Esophagus mucosa (tissue), 1 donor: ENCODE measurements at regions not wholly inside any gene's neighbourhood (a gene's known extent, or its start where the extent isn't known, plus 50 kb on each side); places are given as distances from the start of the nearest gene placed in this dataset.
A peak's percentile ranks its signal among the peaks of the same experiment; 100 is the strongest.

ENCODE experiments used
- ATAC-seq: fragments of 200-7000 bp; cut with Tn5 transposase; one replicate; pipeline ENCODE4 v1.9.1; 2020
- donor health status: DM: yes; HTN: yes; CAD: no.

GRCh38 chr14:22333422-22334274, 255.4 kb downstream of the DAD1 start:
- ATAC-seq = peak; percentile 84

GRCh38 chr14:22332686-22333421, 256.2 kb downstream of the DAD1 start:
- peak; percentile 31 for ATAC-seq

- no peak for ATAC-seq
Measured at GRCh38 chr14:22329371-22329770, 259.7 kb downstream of the DAD1 start.

- ATAC-seq = no peak
Measured at GRCh38 chr14:22325676-22326400, 263.2 kb downstream of the DAD1 start.

- no peak for ATAC-seq
Measured at GRCh38 chr14:22320362-22320750, 268.7 kb downstream of the DAD1 start.

- ATAC-seq = peak; percentile 63
Measured at GRCh38 chr14:22319526-22320361, 269.3 kb downstream of the DAD1 start.

GRCh38 chr14:22318951-22319350, 270.1 kb downstream of the DAD1 start:
- no peak for ATAC-seq

- no peak for ATAC-seq
Measured at GRCh38 chr14:22316473-22316872, 272.6 kb downstream of the DAD1 start.

GRCh38 chr14:22315336-22315735, 273.7 kb downstream of the DAD1 start:
- ATAC-seq = peak; percentile 50

- peak; percentile 84 for ATAC-seq
Measured at GRCh38 chr14:22314183-22314820, 274.7 kb downstream of the DAD1 start.

- no peak for ATAC-seq
Measured at GRCh38 chr14:22313172-22313801, 275.7 kb downstream of the DAD1 start.

- ATAC-seq = no peak
Measured at GRCh38 chr14:22311636-22312035, 277.4 kb downstream of the DAD1 start.

GRCh38 chr14:22305607-22306006, 283.4 kb downstream of the DAD1 start:
- no peak for ATAC-seq

- ATAC-seq = no peak
Measured at GRCh38 chr14:22304326-22304725, 284.7 kb downstream of the DAD1 start.

GRCh38 chr14:22303589-22304195, 285.3 kb downstream of the DAD1 start:
- ATAC-seq = no peak

- no peak for ATAC-seq
Measured at GRCh38 chr14:22300646-22301045, 288.4 kb downstream of the DAD1 start.

- no peak for ATAC-seq
Measured at GRCh38 chr14:22297376-22297775, 291.6 kb downstream of the DAD1 start.

GRCh38 chr14:22296722-22297121, 292.3 kb downstream of the DAD1 start:
- no peak for ATAC-seq

GRCh38 chr14:22296088-22296487, 292.9 kb downstream of the DAD1 start:
- ATAC-seq = no peak

GRCh38 chr14:22291406-22291805, 297.6 kb downstream of the DAD1 start:
- ATAC-seq = no peak

- ATAC-seq = no peak
Measured at GRCh38 chr14:22289570-22289969, 299.5 kb downstream of the DAD1 start.
